C1 segment of cervical spinal cord (tissue), 14 donors: ENCODE measurements at regions not wholly inside any gene's neighbourhood (a gene's known extent, or its start where the extent isn't known, plus 50 kb on each side); places are given as distances from the start of the nearest gene placed in this dataset.

Experiments used
- DNase-seq, 14 donors: peaks; one replicate each; lab custom pipeline; 2025; lab: John Stamatoyannopoulos, UW

DNA sequence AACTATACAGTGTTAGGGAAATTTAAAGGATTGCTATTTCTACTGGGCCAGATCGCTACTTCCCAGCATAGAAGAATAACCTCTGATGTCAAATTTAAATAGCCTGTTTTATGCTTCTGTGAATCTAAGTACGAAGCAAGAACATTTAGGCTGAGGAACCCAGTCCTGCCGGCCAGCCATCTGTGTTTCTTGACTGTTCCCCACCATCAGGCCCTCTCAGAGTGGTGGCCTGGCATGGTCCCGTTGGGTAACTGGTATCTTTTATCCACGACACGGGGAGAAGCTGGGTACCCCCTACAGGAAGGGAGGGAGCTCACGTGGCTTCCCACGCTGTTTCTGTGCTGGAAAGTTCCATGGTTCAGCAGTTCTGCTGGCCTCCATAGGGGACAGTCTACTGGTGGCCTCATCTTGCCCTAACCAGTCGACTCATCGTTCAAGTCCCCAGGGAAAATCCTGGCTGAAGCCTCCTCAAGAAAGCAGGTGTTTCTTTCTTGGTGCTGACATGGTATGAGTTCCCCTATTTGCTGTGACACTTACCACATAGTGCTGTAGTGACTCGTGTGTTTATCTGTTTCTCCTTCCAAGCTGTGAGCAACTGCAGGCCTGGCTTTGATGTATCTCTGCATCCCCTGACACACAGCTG, 201.7 kb upstream of the NLRP1 start:
- no peak for DNase-seq

DNA sequence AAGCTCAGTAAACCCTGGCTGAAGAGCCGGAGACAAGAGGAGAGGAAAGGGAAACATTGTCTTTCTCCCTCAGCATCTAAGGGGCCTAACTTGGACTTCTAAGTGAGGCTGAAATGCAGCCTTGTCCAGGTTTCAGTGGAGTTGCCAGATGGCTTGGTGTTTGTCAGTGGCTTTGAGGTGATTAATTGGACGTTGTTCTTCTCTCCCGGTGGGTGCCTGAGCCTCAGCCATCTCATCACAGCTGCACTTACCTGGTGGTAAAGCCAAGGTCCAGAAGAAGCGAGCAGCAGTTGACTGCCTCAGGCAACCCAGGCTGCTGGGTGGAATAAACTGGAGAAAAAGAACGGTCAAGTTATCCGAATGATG, 202.2 kb upstream of the NLRP1 start:
- DNase-seq: no peak

GRCh38 chr17:5788266-5788900, 204.1 kb upstream of the NLRP1 start:
- DNase-seq: no peak

- no peak for DNase-seq
Observed at GRCh38 chr17:5789528-5789927, 205.2 kb upstream of the NLRP1 start.

GRCh38 chr17:5793157-5793556, 208.8 kb upstream of the NLRP1 start:
- no peak for DNase-seq

- DNase-seq: no peak
Observed at GRCh38 chr17:5793899-5794298, 209.6 kb upstream of the NLRP1 start.

GRCh38 chr17:5794385-5794784, 210.1 kb upstream of the NLRP1 start:
- DNase-seq: no peak

DNA sequence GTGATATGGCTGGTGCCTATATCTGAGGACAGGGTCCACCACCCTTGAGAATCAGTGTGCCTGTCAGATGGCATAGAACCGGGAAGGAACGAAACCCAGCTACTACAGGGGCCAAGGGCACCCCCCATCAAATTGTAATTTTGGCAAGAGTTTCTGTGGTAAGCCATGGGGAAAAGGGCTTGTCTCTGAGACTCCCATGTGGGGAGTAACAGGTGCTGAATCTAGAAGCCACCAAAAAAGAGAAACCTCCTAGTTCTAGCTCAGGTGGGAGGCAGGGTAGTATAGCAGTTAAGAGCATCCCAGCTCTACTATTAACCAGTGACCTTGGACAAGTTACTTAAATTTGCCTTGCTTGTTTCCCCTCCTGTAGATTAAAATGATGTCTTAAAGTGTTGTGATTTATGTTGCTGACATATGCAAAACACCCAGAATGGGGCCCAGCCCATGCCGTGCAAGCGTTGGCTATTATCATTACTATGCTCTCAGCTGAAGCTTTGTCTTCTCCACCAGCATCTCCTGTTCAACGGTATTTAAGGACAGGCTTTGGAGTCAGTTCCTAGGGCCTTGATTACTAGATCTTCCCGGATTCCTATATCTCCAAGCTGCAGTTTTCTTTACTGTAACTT, 210.7 kb upstream of the NLRP1 start:
- no peak for DNase-seq

- DNase-seq: no peak
Observed at GRCh38 chr17:5797447-5798050, 213.2 kb upstream of the NLRP1 start.

DNA sequence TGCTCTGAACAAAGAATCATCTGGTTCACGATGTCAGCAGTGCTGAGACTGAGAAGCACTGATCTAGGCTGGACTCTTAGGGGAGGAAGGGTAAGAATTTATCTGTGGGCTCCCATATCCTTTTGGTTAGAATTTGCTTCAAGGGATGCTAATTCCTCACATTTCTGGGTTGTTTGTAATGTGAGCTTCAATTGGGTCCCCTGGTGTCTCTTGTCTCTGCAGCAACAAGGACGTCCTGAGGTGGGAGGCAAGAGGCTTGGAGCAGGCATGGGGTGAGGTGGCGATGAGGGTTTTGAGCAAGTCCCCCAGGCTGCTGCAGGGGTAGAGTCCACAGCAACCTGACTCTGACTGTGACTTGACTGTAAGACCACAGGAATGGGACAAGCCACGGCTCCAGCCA, 213.8 kb upstream of the NLRP1 start:
- DNase-seq: no peak

DNA sequence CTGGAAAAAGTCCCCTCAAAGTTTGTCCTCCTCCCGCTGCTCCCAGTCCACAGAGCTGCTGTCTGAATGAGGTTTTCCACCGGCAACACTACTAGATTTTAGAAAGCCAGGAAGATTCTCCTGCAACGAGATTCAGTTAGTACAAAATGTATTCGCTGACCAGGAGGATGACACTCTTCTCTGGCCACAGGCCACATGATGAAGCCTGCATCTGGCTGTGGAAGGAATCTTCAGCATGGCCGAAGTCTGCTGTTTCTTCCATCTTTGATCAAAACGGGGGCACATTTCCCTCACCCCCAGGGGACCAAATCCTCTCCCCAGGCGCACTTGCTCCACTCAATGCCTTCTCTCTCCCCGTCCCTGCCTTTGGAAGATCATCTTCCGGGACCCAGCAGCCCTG, 215.8 kb upstream of the NLRP1 start:
- no peak for DNase-seq

GRCh38 chr17:5800646-5801045, 216.3 kb upstream of the NLRP1 start:
- no peak for DNase-seq

DNA sequence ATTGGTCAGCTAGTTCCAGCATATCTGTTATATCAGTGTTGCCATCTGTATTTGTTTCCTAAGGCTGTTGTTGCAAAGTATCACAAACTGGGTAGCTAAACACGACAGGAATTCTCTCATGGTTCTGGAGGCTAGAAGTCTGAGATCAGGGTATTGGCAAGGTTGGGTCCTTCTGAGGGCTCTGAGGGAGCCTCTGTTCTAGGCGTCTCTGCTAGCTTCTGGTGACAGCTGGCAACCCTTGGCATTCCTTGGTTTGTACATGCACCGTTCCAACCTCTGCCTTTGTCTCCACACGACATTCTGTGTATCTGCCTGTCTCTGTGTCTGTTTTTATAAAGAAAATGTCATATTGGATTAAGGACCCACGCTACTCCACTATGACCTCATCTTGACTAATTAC, 219.9 kb upstream of the NLRP1 start:
- no peak for DNase-seq

- no peak for DNase-seq
Observed at GRCh38 chr17:5809056-5809455, 224.7 kb upstream of the NLRP1 start.

GRCh38 chr17:5809580-5810188, 225.4 kb upstream of the NLRP1 start:
- no peak for DNase-seq

DNA sequence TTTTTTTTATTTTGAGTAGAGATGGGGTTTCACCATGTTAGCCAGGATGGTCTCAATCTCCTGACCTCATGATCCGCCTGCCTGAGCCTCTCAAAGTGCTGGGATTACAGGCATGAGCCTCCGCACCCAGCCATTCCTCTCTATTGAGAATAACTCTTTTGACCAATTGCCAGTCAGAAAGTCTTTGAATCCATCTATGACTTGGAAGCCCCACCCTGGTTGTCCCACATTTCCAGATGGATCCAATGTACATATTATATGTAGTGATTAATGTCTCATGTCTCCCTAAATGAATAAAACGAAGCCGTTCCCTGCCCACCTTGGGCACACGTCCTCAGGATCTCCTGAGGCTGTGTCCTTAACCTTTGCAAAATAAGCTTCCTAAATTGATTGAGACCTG, 228.3 kb upstream of the NLRP1 start:
- DNase-seq: no peak

DNA sequence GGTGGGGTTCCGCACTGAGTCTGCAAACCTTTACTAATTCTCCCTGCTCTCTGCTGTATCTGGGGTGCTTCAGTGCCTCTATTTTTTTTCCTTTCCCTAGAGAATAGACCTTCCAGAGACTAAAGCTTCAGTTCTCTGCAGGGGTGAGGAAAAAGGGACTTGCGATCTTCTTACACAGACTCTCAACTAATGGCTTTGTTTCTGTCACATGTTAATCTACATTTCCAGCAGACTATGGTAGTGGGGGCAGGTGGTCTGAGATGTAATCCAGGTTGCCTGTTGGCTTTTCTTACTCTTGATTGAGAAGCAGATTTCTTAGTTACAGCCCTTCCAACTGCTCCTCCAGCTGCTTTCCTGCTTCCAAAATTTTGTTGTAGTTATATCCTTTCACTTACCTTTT, 229.0 kb upstream of the NLRP1 start:
- no peak for DNase-seq

DNA sequence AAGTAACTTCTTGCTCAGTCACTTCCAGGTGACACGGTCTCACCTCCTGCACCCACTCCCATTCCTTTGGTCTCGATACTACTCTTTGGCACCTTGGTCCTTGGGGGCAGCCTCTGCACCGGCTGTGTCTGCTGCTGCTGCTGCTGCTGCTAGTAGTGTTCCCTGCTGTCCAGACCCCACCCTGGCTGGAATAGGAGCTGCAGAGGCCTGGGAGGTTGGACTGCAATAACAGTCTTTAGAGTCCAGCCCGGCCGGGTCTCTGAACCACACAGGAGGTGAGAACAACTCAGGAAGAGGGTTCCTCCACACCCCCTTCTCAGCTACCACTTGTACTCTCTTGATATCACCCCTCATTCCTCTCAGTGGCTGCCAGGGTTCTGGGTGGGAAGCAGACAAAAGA, 231.1 kb upstream of the NLRP1 start:
- DNase-seq: no peak

DNA sequence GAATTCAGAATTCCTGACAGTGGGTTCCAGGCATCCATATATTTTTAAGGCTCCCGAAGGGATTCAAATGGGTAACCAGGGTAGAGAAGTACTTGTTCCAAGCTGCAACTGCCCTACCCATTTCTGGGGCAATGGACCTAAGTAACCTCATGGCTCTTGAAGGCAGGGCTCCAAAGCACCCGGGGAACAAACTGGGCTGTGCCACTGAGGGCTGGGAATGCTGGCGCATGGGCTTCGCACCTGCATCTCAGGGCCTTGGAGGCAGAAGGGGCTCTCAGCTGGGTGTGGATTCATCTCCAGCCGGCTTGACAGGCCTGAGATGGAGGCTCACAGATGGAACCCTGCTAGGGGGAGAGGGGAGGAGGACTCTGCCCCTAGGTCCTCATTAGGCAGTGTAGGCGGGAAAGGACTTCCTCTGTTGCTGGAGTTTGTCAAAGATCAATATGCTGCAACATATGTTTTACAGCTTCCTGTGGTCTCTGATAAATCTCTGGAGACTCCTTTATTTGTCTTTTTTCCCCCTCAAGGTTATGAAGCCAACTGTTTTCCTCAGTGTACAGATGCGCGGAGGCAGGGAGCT, 232.3 kb upstream of the NLRP1 start:
- no peak for DNase-seq

DNA sequence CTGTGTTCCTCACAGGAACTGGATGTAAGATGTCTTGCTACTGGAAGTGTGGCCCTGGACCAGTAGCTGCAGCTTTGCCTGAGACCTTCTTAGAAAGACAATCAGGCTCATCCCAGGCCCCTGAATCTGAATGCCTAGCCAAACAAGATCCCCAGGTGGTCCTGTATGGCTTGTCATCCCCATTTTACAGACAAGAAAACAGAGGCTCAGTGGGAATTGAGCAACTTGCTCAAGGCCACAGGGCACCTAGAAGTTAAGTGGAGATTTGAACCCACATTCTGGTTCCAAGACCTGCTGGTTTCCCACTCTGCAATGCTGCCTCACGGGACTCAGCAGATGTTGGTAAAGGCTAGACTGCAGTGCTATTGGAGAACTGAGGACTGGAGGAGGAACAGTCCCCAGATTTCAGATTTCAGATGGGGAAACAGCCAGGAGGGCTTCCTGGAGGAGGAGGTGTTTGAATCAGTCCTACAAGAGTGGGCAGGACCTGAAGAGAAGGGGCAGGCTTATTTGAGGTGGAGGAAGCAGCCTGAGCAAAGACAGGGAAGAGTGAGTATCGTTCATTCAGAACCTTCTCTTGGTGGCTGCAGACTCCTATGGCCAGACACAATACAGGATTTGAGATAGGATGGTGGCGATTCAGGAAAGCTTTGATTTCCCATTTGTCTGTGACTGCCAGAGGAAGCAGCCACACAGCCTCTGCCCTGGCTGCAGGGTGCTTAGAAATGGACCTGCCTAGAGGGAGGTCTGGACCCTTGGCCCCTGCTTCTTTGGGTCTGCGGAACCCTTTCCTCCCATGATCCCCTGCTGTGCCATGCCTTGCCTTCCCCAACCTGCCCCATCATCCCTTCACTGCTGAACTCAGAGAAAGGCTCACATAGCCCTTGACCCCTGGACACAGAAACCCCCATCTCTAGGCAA, 233.4 kb upstream of the NLRP1 start:
- no peak for DNase-seq

DNA sequence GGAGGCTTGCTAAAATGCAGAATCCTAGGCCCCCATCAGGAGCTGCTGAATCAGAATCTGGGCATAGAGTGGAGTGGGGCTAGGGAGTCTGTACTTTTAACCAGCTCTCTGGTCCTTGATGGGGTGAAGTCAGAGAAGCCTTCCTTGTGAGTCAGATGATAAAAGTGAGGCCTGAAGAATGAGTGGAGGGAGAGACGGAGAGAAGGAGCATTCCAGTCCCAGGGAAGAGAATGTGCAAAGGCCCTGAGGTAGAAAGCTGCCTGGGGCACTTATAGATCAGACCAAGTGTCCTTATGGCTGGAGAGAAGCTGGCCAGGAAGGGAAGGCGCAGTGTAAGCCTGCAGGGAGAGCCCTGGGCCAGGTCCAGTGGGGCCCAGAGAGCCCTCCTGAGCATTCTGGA, 235.1 kb upstream of the NLRP1 start:
- no peak for DNase-seq
